GM21737 (cell line): ENCODE measurements at regions not wholly inside any gene's neighbourhood (a gene's known extent, or its start where the extent isn't known, plus 50 kb on each side); places are given as distances from the start of the nearest gene placed in this dataset.

ENCODE experiments used
- ATAC-seq: cut with Tn5 transposase; IDR thresholded peaks from one replicate; pipeline ENCODE4 v1.9.1; 2021; ENCODE audit warnings: mild to moderate bottlenecking, moderate library complexity; ENCODE audit not compliant: unreplicated experiment

- ATAC-seq, result no peak
These were observed 53.7 kb upstream of the SHH start for GRCh38 chr7:155865830-155866525.

GRCh38 chr7:155864991-155865690, 52.9 kb upstream of the SHH start:
- no peak for ATAC-seq

- no peak for ATAC-seq
These were observed 52.2 kb upstream of the SHH start for GRCh38 chr7:155864271-155864985.

GRCh38 chr7:155863721-155864151, 51.5 kb upstream of the SHH start:
- ATAC-seq, result no peak

- no peak for ATAC-seq
These were observed 50.0 kb upstream of the SHH start for GRCh38 chr7:155862123-155862892.
